ENCODE measurements at regions not wholly inside any gene's neighbourhood (a gene's known extent, or its start where the extent isn't known, plus 50 kb on each side); places are given as distances from the start of the nearest gene placed in this dataset.
A peak's percentile ranks its signal among the peaks of the same experiment; 100 is the strongest.

GRCh38 chr22:49262167-49262566, 565.5 kb downstream of the BRD1 start:
- no peak for DNase-seq (ENCODE audit: low spot score)

- DNase-seq (ENCODE audit: low spot score), result no peak
Measured at GRCh38 chr22:49261616-49262015, 566.1 kb downstream of the BRD1 start.

GRCh38 chr22:49260681-49261580, 566.7 kb downstream of the BRD1 start:
- DNase-seq (ENCODE audit: low spot score), result no peak

- DNase-seq (ENCODE audit: low spot score), result no peak
Measured at GRCh38 chr22:49259839-49260615, 567.6 kb downstream of the BRD1 start.

GRCh38 chr22:49258107-49259010, 569.3 kb downstream of the BRD1 start:
- no peak for DNase-seq (ENCODE audit: low spot score)

- no peak for DNase-seq (ENCODE audit: low spot score)
Measured at GRCh38 chr22:49257551-49257961, 570.1 kb downstream of the BRD1 start.

- no peak for DNase-seq (ENCODE audit: low spot score)
Measured at GRCh38 chr22:49255741-49256318, 571.8 kb downstream of the BRD1 start.

- no peak for DNase-seq (ENCODE audit: low spot score)
Measured at GRCh38 chr22:49255154-49255553, 572.5 kb downstream of the BRD1 start.

- no peak for DNase-seq (ENCODE audit: low spot score)
Measured at GRCh38 chr22:49253656-49254055, 574.0 kb downstream of the BRD1 start.

GRCh38 chr22:49251371-49251770, 576.3 kb downstream of the BRD1 start:
- no peak for DNase-seq (ENCODE audit: low spot score)

GRCh38 chr22:49247194-49247924, 580.3 kb downstream of the BRD1 start:
- no peak for DNase-seq (ENCODE audit: low spot score)

GRCh38 chr22:49244466-49245420, 582.9 kb downstream of the BRD1 start:
- peak; percentile 32 for DNase-seq (ENCODE audit: low spot score)

- peak; percentile 36 for DNase-seq (ENCODE audit: low spot score)
Measured at GRCh38 chr22:49243965-49244364, 583.7 kb downstream of the BRD1 start.

GRCh38 chr22:49243335-49243734, 584.3 kb downstream of the BRD1 start:
- no peak for DNase-seq (ENCODE audit: low spot score)

- DNase-seq (ENCODE audit: low spot score), result no peak
Measured at GRCh38 chr22:49242480-49242879, 585.2 kb downstream of the BRD1 start.

- peak; percentile 28 for DNase-seq (ENCODE audit: low spot score)
Measured at GRCh38 chr22:49241174-49241851, 586.4 kb downstream of the BRD1 start.

- DNase-seq (ENCODE audit: low spot score), result peak; percentile 30
Measured at GRCh38 chr22:49240472-49240871, 587.2 kb downstream of the BRD1 start.

GRCh38 chr22:49240016-49240380, 587.7 kb downstream of the BRD1 start:
- DNase-seq (ENCODE audit: low spot score), result no peak
